GM10266 (cell line): ENCODE measurements at regions not wholly inside any gene's neighbourhood (a gene's known extent, or its start where the extent isn't known, plus 50 kb on each side); places are given as distances from the start of the nearest gene placed in this dataset.

Experiments used
- DNase-seq: peaks from one replicate; pipeline ENCODE4 v3.0.0; 2012; ENCODE audit errors: extremely low spot score
- CTCF ChIP-seq: IDR thresholded peaks from 2 replicates; pipeline ENCODE4 v1.5.1; 2012; ENCODE audit warnings: mild to moderate bottlenecking, low read depth; ENCODE audit not compliant: control insufficient read depth, insufficient read depth; ENCODE audit errors: missing control alignments

DNA sequence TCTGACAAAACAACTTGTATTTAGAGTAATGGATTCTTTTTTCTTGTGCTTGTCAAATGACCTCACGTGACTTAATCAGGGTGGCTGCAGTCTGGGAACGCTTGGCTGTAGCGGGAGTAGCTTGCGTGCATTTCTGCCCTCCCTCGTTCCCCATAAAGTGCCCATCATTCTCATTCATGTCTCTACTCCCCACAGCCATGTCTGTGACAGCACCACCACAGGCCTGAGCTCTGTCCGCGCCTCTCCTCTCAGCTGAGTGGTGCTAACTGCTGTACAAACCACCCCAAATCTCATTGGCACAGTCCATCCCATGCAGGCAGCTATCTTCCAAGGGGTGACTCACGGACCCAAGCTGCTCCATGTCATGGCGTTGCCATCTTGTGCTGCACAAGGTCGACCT is 161.7 kb downstream of the TSN start:
- TF ChIP-seq CTCF, result no peak
- no peak for DNase-seq

DNA sequence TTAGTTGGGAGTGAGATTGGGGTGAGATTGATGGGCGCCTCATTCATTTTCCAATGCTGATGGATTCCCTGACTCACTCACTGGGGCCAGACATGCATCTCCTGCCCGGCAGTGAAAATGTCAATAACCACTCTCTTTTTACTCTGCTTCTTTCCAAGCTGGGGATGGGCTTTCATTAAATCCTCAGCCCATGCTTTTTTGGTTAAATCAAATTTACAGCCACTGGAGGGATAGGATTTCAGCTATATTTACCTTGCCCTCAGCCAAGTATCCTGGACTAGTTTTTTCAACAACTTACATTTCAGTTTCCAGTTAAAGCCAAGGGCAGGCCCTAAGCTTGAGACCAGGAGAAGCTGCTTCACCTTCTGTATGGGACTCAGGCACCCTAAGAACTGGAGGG is 162.8 kb downstream of the TSN start:
- DNase-seq, result no peak
- no peak for TF ChIP-seq CTCF

GRCh38 chr2:121919803-121920202 is 164.4 kb downstream of the TSN start:
- DNase-seq, result no peak
- TF ChIP-seq CTCF, result no peak

DNA sequence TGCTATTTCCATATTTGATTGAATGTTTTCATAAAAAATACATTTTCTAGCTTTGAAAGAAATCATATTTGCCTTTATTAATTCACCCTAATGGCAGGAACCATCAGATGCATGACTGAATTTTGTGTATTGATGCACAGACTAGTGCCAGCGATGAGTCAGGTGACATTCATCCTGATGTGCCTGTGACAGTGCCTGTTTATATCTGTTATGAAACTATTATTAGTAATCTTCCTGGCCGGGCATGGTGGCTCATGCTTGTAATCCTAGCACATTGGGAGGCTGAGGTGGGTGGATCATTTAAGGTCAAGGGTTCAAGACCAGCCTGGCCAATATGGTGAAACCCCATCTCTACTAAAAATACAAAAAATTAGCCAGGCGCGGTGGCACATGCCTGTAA is 170.0 kb downstream of the TSN start:
- TF ChIP-seq CTCF, result no peak
- no peak for DNase-seq

GRCh38 chr2:121943285-121943684 is 187.8 kb downstream of the TSN start:
- no peak for TF ChIP-seq CTCF

GRCh38 chr2:121944072-121944831 is 188.8 kb downstream of the TSN start:
- no peak for DNase-seq
- no peak for TF ChIP-seq CTCF

More at GRCh38 chr2:121943285-121943684, 187.8 kb downstream of the TSN start:
- DNase-seq, result no peak

DNA sequence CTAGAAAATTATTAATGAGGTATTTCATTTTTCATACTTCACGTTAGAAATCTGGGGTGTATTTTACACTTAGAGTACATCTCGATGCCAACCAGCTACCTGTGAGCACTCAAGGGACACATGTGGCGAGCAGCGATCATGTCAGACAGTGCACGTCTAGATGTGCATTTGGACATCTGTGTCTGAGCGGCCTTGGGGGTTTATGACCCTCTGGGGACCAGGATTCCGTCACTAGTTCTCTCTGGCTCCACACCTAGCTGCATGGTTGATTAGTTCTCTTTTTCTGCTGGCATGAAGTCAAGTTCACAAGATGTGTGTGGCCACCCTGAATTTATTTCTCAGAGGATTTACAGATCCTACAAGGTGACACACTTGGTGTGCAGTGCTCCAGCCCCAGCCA is 192.2 kb downstream of the TSN start:
- no peak for DNase-seq
- TF ChIP-seq CTCF, result no peak
